Right lobe of liver (tissue), 4 donors: ENCODE measurements at regions not wholly inside any gene's neighbourhood (a gene's known extent, or its start where the extent isn't known, plus 50 kb on each side); places are given as distances from the start of the nearest gene placed in this dataset.

ENCODE experiments used
- POLR2A ChIP-seq: fragments of 450-650 bp; IDR thresholded peaks from one replicate; pipeline ENCODE4 v1.6.1; 2017; ENCODE audit warnings: antibody characterized with exemption, mild to moderate bottlenecking
- TF ChIP-seq, protein P1 (sequence below), 4 donors: fragments of 200-600 bp in 3 of 4; fragments of 450-650 bp in 1 of 4; IDR thresholded peaks; one replicate each; pipeline versions ENCODE4 v1.5.1 to v1.8.0; 2016 to 2022; ENCODE audit warnings: antibody characterized with exemption in 4 of 4, mild to moderate bottlenecking in 2 of 4
- donor health status: DM: no; HTN: no; CAD: no.
- donor health status: DM: no; HTN: no; CAD: no.
- donor health status: DM: no; HTN: yes; CAD: no.

DNA sequence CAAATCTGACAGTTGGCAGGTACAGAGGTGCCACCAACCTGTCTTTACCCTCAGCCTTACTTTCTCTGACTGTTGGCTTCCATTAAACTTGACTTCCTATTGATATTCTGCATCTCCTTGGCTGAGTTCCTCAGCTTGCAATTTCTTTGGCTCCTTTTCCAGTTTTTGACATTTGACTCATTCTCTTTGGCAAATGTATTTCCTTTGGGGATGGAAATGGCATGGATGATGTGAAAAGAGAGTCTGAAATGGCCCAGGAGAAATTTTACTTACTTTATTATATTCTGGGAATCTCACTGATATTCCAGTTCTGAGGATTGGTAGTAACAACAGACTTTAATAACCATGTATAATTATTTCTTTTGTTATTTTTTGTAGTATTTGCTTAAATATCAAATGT, 255.2 kb downstream of the CD109 start:
- TF ChIP-seq, protein P1, sequence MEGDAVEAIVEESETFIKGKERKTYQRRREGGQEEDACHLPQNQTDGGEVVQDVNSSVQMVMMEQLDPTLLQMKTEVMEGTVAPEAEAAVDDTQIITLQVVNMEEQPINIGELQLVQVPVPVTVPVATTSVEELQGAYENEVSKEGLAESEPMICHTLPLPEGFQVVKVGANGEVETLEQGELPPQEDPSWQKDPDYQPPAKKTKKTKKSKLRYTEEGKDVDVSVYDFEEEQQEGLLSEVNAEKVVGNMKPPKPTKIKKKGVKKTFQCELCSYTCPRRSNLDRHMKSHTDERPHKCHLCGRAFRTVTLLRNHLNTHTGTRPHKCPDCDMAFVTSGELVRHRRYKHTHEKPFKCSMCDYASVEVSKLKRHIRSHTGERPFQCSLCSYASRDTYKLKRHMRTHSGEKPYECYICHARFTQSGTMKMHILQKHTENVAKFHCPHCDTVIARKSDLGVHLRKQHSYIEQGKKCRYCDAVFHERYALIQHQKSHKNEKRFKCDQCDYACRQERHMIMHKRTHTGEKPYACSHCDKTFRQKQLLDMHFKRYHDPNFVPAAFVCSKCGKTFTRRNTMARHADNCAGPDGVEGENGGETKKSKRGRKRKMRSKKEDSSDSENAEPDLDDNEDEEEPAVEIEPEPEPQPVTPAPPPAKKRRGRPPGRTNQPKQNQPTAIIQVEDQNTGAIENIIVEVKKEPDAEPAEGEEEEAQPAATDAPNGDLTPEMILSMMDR (IDR thresholded peaks at IDR 0.05), result no peak
- no peak for TF ChIP-seq POLR2A
